Vagina (tissue), 2 donors: ENCODE measurements at regions not wholly inside any gene's neighbourhood (a gene's known extent, or its start where the extent isn't known, plus 50 kb on each side); places are given as distances from the start of the nearest gene placed in this dataset.

Experiments
- CTCF ChIP-seq, 3 experiments: fragments of 450-650 bp in 2 of 3; fragments of 200-600 bp in 1 of 3; sonication (generic) in 1 of 3; IDR thresholded peaks; one replicate each; pipeline ENCODE4 v1.5.1; 2017 to 2019; ENCODE audit warnings: antibody characterized with exemption in 3 of 3, mild to moderate bottlenecking in 2 of 3, moderate library complexity in 2 of 3
- POLR2A ChIP-seq, 2 donors: fragments of 450-650 bp; IDR thresholded peaks; one replicate each; pipeline ENCODE4 v1.6.1; 2017; ENCODE audit warnings: antibody characterized with exemption in 2 of 2, mild to moderate bottlenecking in 2 of 2, moderate library complexity in 2 of 2

DNA sequence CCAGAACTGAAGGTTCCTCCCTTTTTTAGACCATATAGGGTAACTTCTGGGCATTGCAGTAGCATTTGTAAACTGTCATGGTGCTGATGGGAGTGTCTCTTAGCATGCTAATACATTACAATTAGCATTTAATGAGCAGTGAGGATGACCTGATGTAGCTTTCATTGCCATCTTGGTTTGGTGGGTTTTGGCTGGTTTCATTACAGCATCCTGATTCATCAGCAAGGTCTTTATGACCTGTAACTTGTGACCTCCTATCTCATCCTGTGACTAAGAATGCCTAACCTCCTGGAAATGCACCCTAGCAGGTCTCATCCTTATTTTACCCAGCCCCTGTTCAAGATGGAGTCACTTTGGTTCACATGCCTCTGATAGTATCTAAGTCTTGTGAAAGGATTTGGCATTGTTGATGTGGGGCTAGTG, 159.0 kb downstream of the TMX3 start:
- TF ChIP-seq CTCF (IDR thresholded peaks at IDR 0.05) (no peak), POLR2A (IDR thresholded peaks at IDR 0.05) (no peak)
